PC-9 (cell line): ENCODE measurements at regions not wholly inside any gene's neighbourhood (a gene's known extent, or its start where the extent isn't known, plus 50 kb on each side); places are given as distances from the start of the nearest gene placed in this dataset.

Experiments
- BruUV-seq: library from RNA; stranded (reverse); fragments of 400-500 nt; replicated peaks from 2 replicates; lab custom pipeline; 2021; lab: Mats Ljungman, UMichigan
- CTCF ChIA-PET: fragments of 300-600 bp; sonication (Branson Sonifier 250); formaldehyde crosslinking; loops from one replicate; lab custom pipeline; 2022; ENCODE audit warnings: antibody characterized with exemption; lab: Charles Lee
- POLR2A ChIA-PET: fragments of 300-600 bp; sonication (Branson Sonifier 250); formaldehyde crosslinking; loops from one replicate; lab custom pipeline; 2022; ENCODE audit warnings: antibody characterized with exemption; ENCODE audit not compliant: unreplicated experiment; lab: Charles Lee
- DNase-seq, 2 experiments: peaks; one replicate each; pipeline versions ENCODE4 v3.0.0 to v3.0.0-alpha.2; 2015 to 2022; ENCODE audit warnings: mixed read lengths in 1 of 2
- H2AFZ ChIP-seq: fragments of 200-600 bp; sonication (generic); 2 replicates; pipeline ENCODE4 v1.8.1; 2017; ENCODE audit warnings: antibody characterized with exemption
- H3F3A ChIP-seq: fragments of 200-600 bp; sonication (generic); 2 replicates; pipeline ENCODE4 v1.8.1; 2017; ENCODE audit warnings: antibody characterized with exemption, mild to moderate bottlenecking, low read depth; ENCODE audit not compliant: insufficient read depth
- H3K27ac ChIP-seq: fragments of 200-600 bp; sonication (generic); 2 replicates; pipeline ENCODE4 v1.6.1; 2016; ENCODE audit warnings: mixed run types
- H3K27me3 ChIP-seq: fragments of 200-600 bp; sonication (generic); 2 replicates; pipeline ENCODE4 v1.6.1; 2016; ENCODE audit warnings: low read depth, mixed run types; ENCODE audit not compliant: insufficient read depth
- H3K36me3 ChIP-seq: fragments of 200-600 bp; sonication (generic); 2 replicates; pipeline ENCODE4 v1.6.1; 2016; ENCODE audit warnings: low read depth, mixed run types
- H3K4me1 ChIP-seq: fragments of 200-600 bp; sonication (generic); replicated peaks from 2 replicates; pipeline ENCODE4 v1.6.1; 2016; ENCODE audit warnings: mixed run types; ENCODE audit not compliant: insufficient read depth
- H3K4me2 ChIP-seq: fragments of 200-600 bp; sonication (generic); 2 replicates; pipeline ENCODE4 v1.6.1; 2017; ENCODE audit warnings: mixed run types
- H3K4me3 ChIP-seq: fragments of 200-600 bp; sonication (generic); 2 replicates; pipeline ENCODE4 v1.6.1; 2016; ENCODE audit warnings: mixed run types
- H3K79me2 ChIP-seq: fragments of 200-600 bp; sonication (generic); 2 replicates; pipeline ENCODE4 v1.6.1; 2017; ENCODE audit warnings: low read depth, mixed run types
- H3K9me2 ChIP-seq: fragments of 200-600 bp; sonication (generic); 2 replicates; pipeline ENCODE4 v1.8.1; 2017; ENCODE audit warnings: mild to moderate bottlenecking; ENCODE audit not compliant: insufficient read depth
- H3K9me3 ChIP-seq: fragments of 200-600 bp; sonication (generic); 2 replicates; pipeline ENCODE4 v1.8.1; 2016; ENCODE audit warnings: low read depth; ENCODE audit not compliant: insufficient read depth
- H4K20me1 ChIP-seq: fragments of 200-600 bp; sonication (generic); 2 replicates; pipeline ENCODE4 v1.8.1; 2017; ENCODE audit not compliant: insufficient read depth
- EZH2 ChIP-seq: fragments of 200-600 bp; sonication (generic); IDR thresholded peaks from 2 replicates; pipeline ENCODE4 v1.8.0; 2017; ENCODE audit warnings: antibody characterized with exemption, low read depth
- intact Hi-C: fragments of 100-400 bp; cut with micrococcal nuclease; formaldehyde crosslinking; loops from one replicate; pipeline ENCODE4 v1.10.0; 2022; ENCODE audit not compliant: unreplicated experiment
- TF ChIP-seq, protein P1 (sequence below): fragments of 200-600 bp; sonication (generic); conservative IDR thresholded peaks from 2 replicates; pipeline ENCODE4 v1.6.1; 2017; ENCODE audit warnings: mixed run types, antibody characterized with exemption, mild to moderate bottlenecking, moderate library complexity

- BruUV-seq: no TSS peak
- Histone ChIP-seq H3K79me2 (no peaks in the 10 kb centered on the region), H3K36me3 (no peaks in the 10 kb centered on the region), H3K9me2 (no peaks in the 10 kb centered on the region), H3K4me1 (no peaks in the 10 kb centered on the region), H3F3A (no peaks in the 10 kb centered on the region), H3K4me3 (no peak overlapping the region), H4K20me1 (no peaks in the 10 kb centered on the region; the same call in 1 of the 2 replicates), H3K4me2 (no peak overlapping the region), H3K27ac (no peak overlapping the region), H2AFZ (no peak overlapping the region), H3K9me3 (no peaks in the 10 kb centered on the region), H3K27me3 (no peaks in the 10 kb centered on the region)
- no peak for TF ChIP-seq EZH2
- TF ChIP-seq, protein P1, sequence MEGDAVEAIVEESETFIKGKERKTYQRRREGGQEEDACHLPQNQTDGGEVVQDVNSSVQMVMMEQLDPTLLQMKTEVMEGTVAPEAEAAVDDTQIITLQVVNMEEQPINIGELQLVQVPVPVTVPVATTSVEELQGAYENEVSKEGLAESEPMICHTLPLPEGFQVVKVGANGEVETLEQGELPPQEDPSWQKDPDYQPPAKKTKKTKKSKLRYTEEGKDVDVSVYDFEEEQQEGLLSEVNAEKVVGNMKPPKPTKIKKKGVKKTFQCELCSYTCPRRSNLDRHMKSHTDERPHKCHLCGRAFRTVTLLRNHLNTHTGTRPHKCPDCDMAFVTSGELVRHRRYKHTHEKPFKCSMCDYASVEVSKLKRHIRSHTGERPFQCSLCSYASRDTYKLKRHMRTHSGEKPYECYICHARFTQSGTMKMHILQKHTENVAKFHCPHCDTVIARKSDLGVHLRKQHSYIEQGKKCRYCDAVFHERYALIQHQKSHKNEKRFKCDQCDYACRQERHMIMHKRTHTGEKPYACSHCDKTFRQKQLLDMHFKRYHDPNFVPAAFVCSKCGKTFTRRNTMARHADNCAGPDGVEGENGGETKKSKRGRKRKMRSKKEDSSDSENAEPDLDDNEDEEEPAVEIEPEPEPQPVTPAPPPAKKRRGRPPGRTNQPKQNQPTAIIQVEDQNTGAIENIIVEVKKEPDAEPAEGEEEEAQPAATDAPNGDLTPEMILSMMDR: no peak
- POLR2A ChIA-PET: no interaction called here
- peak in 1 of 2 experiments; percentile 4 for DNase-seq
- intact Hi-C loops: no loop called here
- CTCF ChIA-PET: no interaction called here
These were observed 947.0 kb downstream of the REEP3 start for GRCh38 chr10:64468219-64468618.

- H3K79me2 ChIP-seq: no peaks in the 10 kb centered on the region
- H3K27ac ChIP-seq: no peak overlapping the region
- no peaks in the 10 kb centered on the region; the same call in 1 of the 2 replicates for H4K20me1 ChIP-seq
- H3K9me3 ChIP-seq: no peaks in the 10 kb centered on the region
- H3K9me2 ChIP-seq: no peaks in the 10 kb centered on the region
- no TSS peak for BruUV-seq
- intact Hi-C loops: no loop called here
- ChIA-PET CTCF (no interaction called here), POLR2A (no interaction called here)
- no peaks in the 10 kb centered on the region for H3K27me3 ChIP-seq
- H3K4me3 ChIP-seq: no peak overlapping the region
- TF ChIP-seq EZH2: no peak
- TF ChIP-seq, protein P1: no peak
- no peak for DNase-seq
- H3F3A ChIP-seq: no peaks in the 10 kb centered on the region
- H2AFZ ChIP-seq: no peak overlapping the region
- H3K36me3 ChIP-seq: no peaks in the 10 kb centered on the region
- H3K4me2 ChIP-seq: no peak overlapping the region
- no peaks in the 10 kb centered on the region for H3K4me1 ChIP-seq
These were observed 955.3 kb downstream of the REEP3 start for GRCh38 chr10:64476506-64476905.

DNA sequence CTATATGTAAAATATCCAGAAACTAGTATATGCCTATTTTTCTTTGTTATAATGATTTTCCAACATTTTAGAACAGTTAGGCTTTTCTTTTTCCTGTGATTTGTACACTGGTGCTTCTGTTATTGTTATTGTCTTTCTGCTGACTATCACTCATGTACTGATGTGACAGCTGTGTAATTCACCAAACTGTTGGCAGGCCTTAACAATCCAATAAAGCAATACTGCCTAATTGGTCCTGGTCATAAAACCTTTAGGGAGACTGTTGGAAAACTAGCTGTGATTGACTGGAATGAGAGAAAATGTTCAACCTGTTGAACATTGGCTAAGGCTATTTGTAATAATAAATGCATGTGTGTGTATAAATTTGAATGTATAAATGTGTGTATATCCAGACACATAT is 956.6 kb downstream of the REEP3 start:
- Histone ChIP-seq H3K9me2 (no peaks in the 10 kb centered on the region), H3F3A (no peaks in the 10 kb centered on the region), H3K9me3 (no peaks in the 10 kb centered on the region), H3K27me3 (no peaks in the 10 kb centered on the region), H3K4me2 (no peak overlapping the region), H3K4me3 (no peak overlapping the region), H3K27ac (no peak overlapping the region), H2AFZ (no peak overlapping the region), H4K20me1 (no peaks in the 10 kb centered on the region), H3K79me2 (no peaks in the 10 kb centered on the region), H3K4me1 (no peaks in the 10 kb centered on the region), H3K36me3 (no peaks in the 10 kb centered on the region)
- no peak for DNase-seq
- ChIA-PET CTCF (no interaction called here), POLR2A (no interaction called here)
- no TSS peak for BruUV-seq
- intact Hi-C loops: no loop called here
- TF ChIP-seq, protein P1: no peak
